ENCODE measurements at regions not wholly inside any gene's neighbourhood (a gene's known extent, or its start where the extent isn't known, plus 50 kb on each side); places are given as distances from the start of the nearest gene placed in this dataset.
"Not testable (repeated sequence)": the region's sequence is repeated elsewhere in the genome, so short reads cannot be mapped to it uniquely, and the experiment has no call there.

- DNase-seq = no peak
Observed at GRCh38 chr5:126219616-126220015, 203.6 kb upstream of the GRAMD2B start.

- DNase-seq = no peak
Observed at GRCh38 chr5:126220725-126221124, 202.5 kb upstream of the GRAMD2B start.

- DNase-seq = no peak
Observed at GRCh38 chr5:126228934-126229333, 194.3 kb upstream of the GRAMD2B start.

GRCh38 chr5:126233256-126233655 lies 190.0 kb upstream of the GRAMD2B start:
- no peak for DNase-seq

- no peak for DNase-seq
Observed at GRCh38 chr5:126234563-126235195, 188.5 kb upstream of the GRAMD2B start.

- no peak for DNase-seq
Observed at GRCh38 chr5:126235628-126236027, 187.6 kb upstream of the GRAMD2B start.

GRCh38 chr5:126236994-126237393 lies 186.2 kb upstream of the GRAMD2B start:
- DNase-seq = no peak

- DNase-seq = no peak
Observed at GRCh38 chr5:126248611-126249010, 174.6 kb upstream of the GRAMD2B start.

GRCh38 chr5:126251024-126251423 lies 172.2 kb upstream of the GRAMD2B start:
- no peak for DNase-seq

- no peak for DNase-seq
Observed at GRCh38 chr5:126253406-126253805, 169.8 kb upstream of the GRAMD2B start.

GRCh38 chr5:126263591-126264184 lies 159.5 kb upstream of the GRAMD2B start:
- no peak for DNase-seq

GRCh38 chr5:126265917-126266316 lies 157.3 kb upstream of the GRAMD2B start:
- no peak for DNase-seq

- DNase-seq = no peak
Observed at GRCh38 chr5:126267438-126267837, 155.8 kb upstream of the GRAMD2B start.

GRCh38 chr5:126268697-126269315 lies 154.4 kb upstream of the GRAMD2B start:
- no peak for DNase-seq

GRCh38 chr5:126269511-126269910 lies 153.7 kb upstream of the GRAMD2B start:
- no peak for DNase-seq

GRCh38 chr5:126271141-126271540 lies 152.1 kb upstream of the GRAMD2B start:
- DNase-seq = no peak

- no peak for DNase-seq
Observed at GRCh38 chr5:126274076-126274762, 149.0 kb upstream of the GRAMD2B start.

GRCh38 chr5:126274763-126275125 lies 148.5 kb upstream of the GRAMD2B start:
- DNase-seq = no peak

GRCh38 chr5:126277762-126278161 lies 145.4 kb upstream of the GRAMD2B start:
- no peak for DNase-seq

- DNase-seq = no peak
Observed at GRCh38 chr5:126280343-126280742, 142.9 kb upstream of the GRAMD2B start.

- no peak for DNase-seq
Observed at GRCh38 chr5:126280846-126281245, 142.4 kb upstream of the GRAMD2B start.

- peak; percentile 1 for DNase-seq
Observed at GRCh38 chr5:126284977-126285696, 138.1 kb upstream of the GRAMD2B start.

GRCh38 chr5:126296121-126296520 lies 127.1 kb upstream of the GRAMD2B start:
- DNase-seq = not testable (repeated sequence)
